CD14-positive monocyte (primary cell): ENCODE measurements at regions not wholly inside any gene's neighbourhood (a gene's known extent, or its start where the extent isn't known, plus 50 kb on each side); places are given as distances from the start of the nearest gene placed in this dataset.

Experiments
- DNase-seq, 3 donors: peaks; one replicate each; pipeline ENCODE4 v3.0.0-alpha.2; 2011 to 2022
- H2AFZ ChIP-seq: 2 replicates; pipeline ENCODE4 v1.6.0; 2012; ENCODE audit warnings: mild to moderate bottlenecking, low read depth, low read length, inconsistent platforms; ENCODE audit not compliant: insufficient read depth, poor library complexity, severe bottlenecking
- H3K27ac ChIP-seq, 2 donors: 1 replicate in 1 of 2; 2 replicates in 1 of 2; pipeline ENCODE4 v1.5.1; 2012 to 2013; ENCODE audit warnings: low read length in 2 of 2, control low read depth in 1 of 2, inconsistent platforms in 1 of 2, low read depth in 1 of 2, mild to moderate bottlenecking in 1 of 2
- H3K27me3 ChIP-seq, 2 donors: one replicate each; pipeline versions ENCODE4 v1.6.0 to v1.6.1; 2011 to 2013; ENCODE audit warnings: low read length in 2 of 2; ENCODE audit not compliant: control insufficient read depth in 2 of 2, insufficient read depth in 2 of 2
- H3K36me3 ChIP-seq, 2 donors: replicated peaks in 1 of 2; 1 replicate in 1 of 2; 2 replicates in 1 of 2; pipeline versions ENCODE4 v1.5.1 to v1.6.1; 2012 to 2013; ENCODE audit warnings: low read length in 2 of 2, control low read depth in 1 of 2, inconsistent platforms in 1 of 2, mild to moderate bottlenecking in 1 of 2; ENCODE audit not compliant: insufficient read depth in 2 of 2, control insufficient read depth in 1 of 2
- H3K4me1 ChIP-seq, 2 donors: 1 replicate in 1 of 2; 2 replicates in 1 of 2; pipeline versions ENCODE4 v1.5.1 to v1.6.1; 2012 to 2013; ENCODE audit warnings: low read length in 2 of 2, control low read depth in 1 of 2, inconsistent platforms in 1 of 2, mild to moderate bottlenecking in 1 of 2, moderate library complexity in 1 of 2; ENCODE audit not compliant: insufficient read depth in 2 of 2, control insufficient read depth in 1 of 2
- H3K4me2 ChIP-seq: replicated peaks from 2 replicates; pipeline ENCODE3; 2012; ENCODE audit warnings: low read length, moderate library complexity, mild to moderate bottlenecking; ENCODE audit not compliant: poor library complexity, severe bottlenecking; ENCODE audit errors: extremely low read depth
- H3K4me3 ChIP-seq, 3 experiments: fragments of 200-600 bp in 1 of 3; sonication (generic) in 1 of 3; replicated peaks in 1 of 3; 1 replicate in 2 of 3; 2 replicates in 1 of 3; pipeline ENCODE4 v1.5.1; 2011 to 2013; ENCODE audit warnings: low read length in 3 of 3, mild to moderate bottlenecking in 3 of 3, control low read depth in 2 of 3, low read depth in 2 of 3, inconsistent platforms in 1 of 3, moderate library complexity in 1 of 3
- H3K79me2 ChIP-seq: 2 replicates; pipeline ENCODE4 v1.6.0; 2012; ENCODE audit warnings: mild to moderate bottlenecking, control low read depth, inconsistent platforms, low read length, moderate library complexity; ENCODE audit not compliant: insufficient read depth
- H3K9ac ChIP-seq: 2 replicates; pipeline ENCODE4 v1.6.0; 2017; ENCODE audit warnings: low read length, mild to moderate bottlenecking; ENCODE audit not compliant: insufficient read depth, poor library complexity, severe bottlenecking
- H3K9me3 ChIP-seq, 2 donors: replicated peaks in 1 of 2; 1 replicate in 1 of 2; 2 replicates in 1 of 2; pipeline versions ENCODE4 v1.5.1 to v1.6.1; 2012 to 2013; ENCODE audit warnings: low read length in 2 of 2, control low read depth in 1 of 2; ENCODE audit not compliant: control insufficient read depth in 1 of 2, insufficient read depth in 1 of 2
- H4K20me1 ChIP-seq: 2 replicates; pipeline ENCODE4 v1.6.0; 2012; ENCODE audit warnings: mild to moderate bottlenecking, low read length, control low read depth, moderate library complexity; ENCODE audit not compliant: insufficient read depth
- H3K27ac Mint-ChIP-seq, 7 donors: one replicate each; pipeline ENCODE4 v1.8.0; 2020; ENCODE audit warnings: mild to moderate bottlenecking in 7 of 7, mixed read lengths in 7 of 7, moderate library complexity in 6 of 7, inconsistent platforms in 2 of 7
- H3K27me3 Mint-ChIP-seq, 3 donors: one replicate each; pipeline ENCODE4 v1.8.0; 2021 to 2022; ENCODE audit warnings: low read depth in 3 of 3, mild to moderate bottlenecking in 3 of 3, mixed read lengths in 3 of 3, moderate library complexity in 3 of 3, inconsistent platforms in 1 of 3
- H3K36me3 Mint-ChIP-seq, 2 donors: one replicate each; pipeline ENCODE4 v1.8.0; 2020; ENCODE audit warnings: mixed read lengths in 2 of 2, inconsistent platforms in 1 of 2, mild to moderate bottlenecking in 1 of 2
- H3K4me1 Mint-ChIP-seq: one replicate; pipeline ENCODE4 v1.8.0; 2020; ENCODE audit warnings: mild to moderate bottlenecking, mixed read lengths
- H3K4me3 Mint-ChIP-seq, 2 donors: one replicate each; pipeline ENCODE4 v1.8.0; 2020; ENCODE audit warnings: mild to moderate bottlenecking in 2 of 2, mixed read lengths in 2 of 2, moderate library complexity in 1 of 2
- H3K9me3 Mint-ChIP-seq, 7 donors: one replicate each; pipeline ENCODE4 v1.8.0; 2020 to 2022; ENCODE audit warnings: mixed read lengths in 7 of 7, mild to moderate bottlenecking in 6 of 7, moderate library complexity in 6 of 7, inconsistent platforms in 2 of 7
- CTCF ChIP-seq: fragments of 200-600 bp; IDR thresholded peaks from one replicate; pipeline ENCODE4 v1.8.0; 2022; ENCODE audit warnings: antibody characterized with exemption, mild to moderate bottlenecking
- WGBS: methylation state at CpG from one replicate; pipeline ENCODE4 v1.1.5; 2013; ENCODE audit warnings: missing lambda C conversion rate; ENCODE audit not compliant: insufficient coverage; 5-methylcytosine and 5-hydroxymethylcytosine counted together
- intact Hi-C, 2 donors: fragments of 100-400 bp; cut with micrococcal nuclease; formaldehyde crosslinking; loops; one replicate each; pipeline versions ENCODE4 v1.15.0 to v1.15.1; 2023

- DNase-seq: no peak
- H3K4me1 ChIP-seq: no peaks in the 10 kb centered on the region
- H3K9me3 Mint-ChIP-seq: peaks cover 0 to 1% (median 0%) of the 10 kb centered on the region in 7 donors
- H3K27me3 Mint-ChIP-seq: no peaks in the 10 kb centered on the region
- H3K27me3 ChIP-seq: no peaks in the 10 kb centered on the region
- H3K36me3 Mint-ChIP-seq: no peaks in the 10 kb centered on the region
- H3K4me1 Mint-ChIP-seq: no peaks in the 10 kb centered on the region
- H2AFZ ChIP-seq: no peak overlapping the region
- no peak overlapping the region for H3K4me3 Mint-ChIP-seq
- H4K20me1 ChIP-seq: no peaks in the 10 kb centered on the region
- no peak for TF ChIP-seq CTCF
- no peak overlapping the region for H3K9ac ChIP-seq
- no CpG with 5 or more reads among the region's 1 CpG for WGBS
- no peaks in the 10 kb centered on the region for H3K9me3 ChIP-seq
- no peak overlapping the region for H3K27ac Mint-ChIP-seq
- no peak overlapping the region for H3K27ac ChIP-seq
- H3K4me3 ChIP-seq: no peak overlapping the region
- intact Hi-C loops: no loop called here
- H3K36me3 ChIP-seq: no peaks in the 10 kb centered on the region
- H3K4me2 ChIP-seq: no peak overlapping the region
- H3K79me2 ChIP-seq: no peaks in the 10 kb centered on the region
Observed at GRCh38 chr4:29243851-29244250, 1476.3 kb upstream of the PCDH7 start.

DNA sequence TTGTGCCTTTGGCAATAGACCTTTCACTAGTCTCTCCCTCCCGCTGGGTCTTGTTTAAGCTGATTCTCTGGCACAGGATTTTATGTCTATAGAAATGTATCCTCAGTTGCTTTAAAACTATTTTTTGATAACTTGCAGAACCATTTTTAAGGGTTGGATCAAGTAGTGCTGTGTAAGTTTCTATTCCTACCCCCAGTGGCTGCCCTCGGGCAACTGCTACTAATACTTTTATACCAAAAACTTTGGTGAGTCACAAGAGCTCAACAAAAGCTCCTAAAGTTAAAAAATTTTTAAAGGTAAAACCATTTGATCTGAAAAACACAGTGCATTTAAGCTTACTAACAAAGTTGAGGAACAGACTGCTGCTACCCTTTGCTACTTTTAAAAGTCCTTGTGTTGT, 1460.6 kb upstream of the PCDH7 start:
- no peak overlapping the region for H3K4me3 Mint-ChIP-seq
- intact Hi-C loops: no loop called here

More for the DNA sequence above, 1460.6 kb upstream of the PCDH7 start:
- H3K4me3 ChIP-seq: no peak overlapping the region
- no peaks in the 10 kb centered on the region for H4K20me1 ChIP-seq
- no peak overlapping the region for H3K27ac ChIP-seq
- no peak for DNase-seq
- H3K27ac Mint-ChIP-seq: no peak overlapping the region
- no peak for TF ChIP-seq CTCF
- H3K36me3 ChIP-seq: no peaks in the 10 kb centered on the region
- H2AFZ ChIP-seq: no peak overlapping the region
- H3K36me3 Mint-ChIP-seq: no peaks in the 10 kb centered on the region
- H3K79me2 ChIP-seq: no peaks in the 10 kb centered on the region
- H3K27me3 Mint-ChIP-seq: peaks cover 0 to 1% (median 0%) of the 10 kb centered on the region in 3 donors
- H3K27me3 ChIP-seq: no peaks in the 10 kb centered on the region
- H3K9ac ChIP-seq: no peak overlapping the region
- no peaks in the 10 kb centered on the region for H3K4me1 ChIP-seq
- WGBS: no CpG with 5 or more reads among the region's 2 CpGs
- peaks cover 0 to 8% (median 3%) of the 10 kb centered on the region in 7 donors for H3K9me3 Mint-ChIP-seq
- H3K4me2 ChIP-seq: no peak overlapping the region
- H3K4me1 Mint-ChIP-seq: no peaks in the 10 kb centered on the region
- H3K9me3 ChIP-seq: peaks cover 0 to 7% of the 10 kb centered on the region in 2 donors
